Coronary artery (tissue), 2 donors: ENCODE measurements at regions not wholly inside any gene's neighbourhood (a gene's known extent, or its start where the extent isn't known, plus 50 kb on each side); places are given as distances from the start of the nearest gene placed in this dataset.

Source experiments
- DNase-seq: peaks from one replicate; pipeline ENCODE4 v3.0.0-alpha.2; 2017; ENCODE audit warnings: low spot score
- H3K27ac ChIP-seq, 2 donors: fragments of 200-600 bp; sonication (generic); one replicate each; pipeline ENCODE4 v1.5.1; 2016 to 2019
- H3K4me3 ChIP-seq: fragments of 200-600 bp; sonication (generic); 2 replicates; pipeline ENCODE4 v1.5.1; 2016; ENCODE audit warnings: mild to moderate bottlenecking, moderate library complexity
- TF ChIP-seq, protein P1 (sequence below): fragments of 200-600 bp; sonication (generic); IDR thresholded peaks from one replicate; pipeline ENCODE4 v1.5.1; 2019; ENCODE audit warnings: antibody characterized with exemption

DNA sequence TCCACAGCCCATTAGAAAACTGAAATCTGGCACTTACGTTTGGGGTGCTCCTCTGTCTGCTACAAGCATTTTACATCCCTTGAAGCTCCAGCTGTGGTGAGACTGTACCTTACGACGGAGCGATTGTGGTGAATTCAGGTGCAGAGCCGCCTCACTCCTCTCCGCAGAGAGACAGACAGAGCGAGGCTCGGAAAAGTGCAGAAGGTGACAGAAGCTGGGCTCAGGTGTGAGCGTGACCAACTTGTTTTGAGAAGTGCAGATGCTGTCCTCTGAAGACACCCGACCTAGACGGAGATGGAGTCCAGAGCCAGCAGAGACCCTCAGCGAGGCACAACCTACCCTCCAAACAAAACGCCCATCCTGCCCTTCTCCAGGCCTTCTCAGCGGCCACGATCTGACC is 196.5 kb downstream of the MED10 start:
- Histone ChIP-seq H3K27ac (no peak overlapping the region), H3K4me3 (no peak overlapping the region)
- TF ChIP-seq, protein P1, sequence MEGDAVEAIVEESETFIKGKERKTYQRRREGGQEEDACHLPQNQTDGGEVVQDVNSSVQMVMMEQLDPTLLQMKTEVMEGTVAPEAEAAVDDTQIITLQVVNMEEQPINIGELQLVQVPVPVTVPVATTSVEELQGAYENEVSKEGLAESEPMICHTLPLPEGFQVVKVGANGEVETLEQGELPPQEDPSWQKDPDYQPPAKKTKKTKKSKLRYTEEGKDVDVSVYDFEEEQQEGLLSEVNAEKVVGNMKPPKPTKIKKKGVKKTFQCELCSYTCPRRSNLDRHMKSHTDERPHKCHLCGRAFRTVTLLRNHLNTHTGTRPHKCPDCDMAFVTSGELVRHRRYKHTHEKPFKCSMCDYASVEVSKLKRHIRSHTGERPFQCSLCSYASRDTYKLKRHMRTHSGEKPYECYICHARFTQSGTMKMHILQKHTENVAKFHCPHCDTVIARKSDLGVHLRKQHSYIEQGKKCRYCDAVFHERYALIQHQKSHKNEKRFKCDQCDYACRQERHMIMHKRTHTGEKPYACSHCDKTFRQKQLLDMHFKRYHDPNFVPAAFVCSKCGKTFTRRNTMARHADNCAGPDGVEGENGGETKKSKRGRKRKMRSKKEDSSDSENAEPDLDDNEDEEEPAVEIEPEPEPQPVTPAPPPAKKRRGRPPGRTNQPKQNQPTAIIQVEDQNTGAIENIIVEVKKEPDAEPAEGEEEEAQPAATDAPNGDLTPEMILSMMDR, result no peak
- no peak for DNase-seq

DNA sequence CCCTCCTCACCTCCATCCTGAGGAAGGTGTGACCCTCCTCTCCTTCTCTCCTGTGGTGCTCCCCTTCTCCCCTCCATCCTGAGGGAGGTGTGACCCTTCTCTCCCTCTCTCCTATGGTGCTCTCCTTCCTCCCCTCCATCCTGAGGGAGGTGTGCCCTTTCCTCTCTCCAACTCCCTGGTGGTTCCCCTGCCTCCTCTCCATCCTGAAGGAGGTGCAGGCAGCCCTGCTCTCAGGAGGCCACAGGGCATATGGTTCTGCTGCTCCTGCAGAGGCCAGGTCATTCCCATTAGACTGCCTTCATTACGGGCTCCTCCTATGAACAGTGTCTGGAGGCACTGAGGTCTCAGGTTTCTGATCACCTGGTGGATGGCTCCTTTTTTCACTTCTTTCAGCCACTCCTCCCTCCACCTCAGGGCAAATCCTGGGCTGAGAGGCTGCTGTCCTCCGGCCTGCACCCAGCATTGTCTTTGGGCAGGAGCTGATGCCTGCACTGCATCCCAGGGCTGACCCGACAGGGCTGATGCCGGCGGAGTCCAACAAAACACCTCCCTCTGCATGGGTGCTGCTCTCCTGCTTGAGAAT is 197.1 kb downstream of the MED10 start:
- Histone ChIP-seq H3K27ac (no peak overlapping the region), H3K4me3 (no peak overlapping the region)
- TF ChIP-seq, protein P1, result no peak
- no peak for DNase-seq

DNA sequence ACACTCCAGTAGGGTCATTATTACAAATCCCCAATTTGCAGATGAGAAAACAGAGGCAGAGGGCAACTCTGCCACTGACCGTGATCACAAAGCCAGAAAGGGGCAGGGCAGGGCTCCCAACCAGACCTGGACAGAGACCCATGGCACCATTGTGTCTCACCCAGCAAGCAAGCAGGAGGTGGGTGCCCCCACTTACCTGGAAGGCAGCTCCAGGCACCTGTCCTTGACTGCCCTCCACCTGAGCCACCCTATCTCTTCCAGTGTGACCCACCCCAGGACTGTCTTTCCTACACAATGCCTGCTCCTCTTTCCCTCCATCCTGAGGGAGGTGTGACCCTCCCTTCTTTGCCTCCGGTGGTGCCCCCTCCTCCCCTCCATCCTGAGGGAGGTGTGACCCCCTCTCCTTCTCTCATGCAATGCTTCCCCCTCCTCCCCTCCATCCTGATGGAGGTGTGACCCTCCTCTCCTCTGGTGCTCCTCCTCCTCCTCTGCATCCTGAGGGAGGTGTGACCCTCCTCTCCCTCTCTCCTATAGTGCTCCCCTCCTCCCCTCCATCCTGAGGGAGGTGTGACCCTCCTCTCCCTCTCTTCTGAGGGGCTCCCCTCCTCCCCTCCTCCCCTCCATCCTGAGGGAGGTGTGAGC is 198.0 kb downstream of the MED10 start:
- H3K27ac ChIP-seq, result no peak overlapping the region

DNA sequence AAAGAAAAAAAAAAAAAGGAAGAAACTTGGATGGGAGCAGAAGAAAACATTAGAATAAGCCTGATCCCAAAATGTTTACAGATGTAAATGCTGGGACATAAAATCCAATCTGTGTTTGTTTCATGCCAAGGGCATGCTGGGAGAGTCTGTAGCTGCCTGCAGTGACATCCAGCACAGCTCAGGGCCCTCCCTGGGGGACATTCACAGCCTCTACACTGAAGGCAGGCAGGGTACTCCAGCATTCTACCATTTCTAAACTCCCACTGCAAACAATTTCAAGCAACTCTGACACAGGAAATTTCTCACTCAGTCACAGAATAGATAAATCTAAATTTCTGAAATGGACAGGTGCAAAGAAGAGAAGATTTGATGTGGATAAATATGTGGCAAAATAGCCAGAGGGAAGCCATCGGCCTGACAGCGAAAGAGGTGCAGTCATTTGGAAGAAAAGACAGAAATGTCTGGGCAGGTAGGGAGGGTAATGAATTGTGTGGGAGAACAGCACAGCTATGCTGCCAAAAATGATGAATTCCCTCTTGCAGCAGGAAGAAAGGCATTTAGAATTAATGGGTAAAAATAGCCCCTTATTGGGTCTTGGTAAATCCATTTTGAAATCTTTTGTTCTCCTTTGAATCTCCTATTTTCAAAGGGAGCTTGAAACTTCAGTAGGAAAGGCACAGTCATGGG is 199.4 kb downstream of the MED10 start:
- Histone ChIP-seq H3K4me3 (no peak overlapping the region), H3K27ac (no peak overlapping the region)
- TF ChIP-seq, protein P1, result no peak
- DNase-seq, result no peak

More for the DNA sequence above, 198.0 kb downstream of the MED10 start:
- DNase-seq, result no peak
- H3K4me3 ChIP-seq, result no peak overlapping the region
- TF ChIP-seq, protein P1, result no peak

DNA sequence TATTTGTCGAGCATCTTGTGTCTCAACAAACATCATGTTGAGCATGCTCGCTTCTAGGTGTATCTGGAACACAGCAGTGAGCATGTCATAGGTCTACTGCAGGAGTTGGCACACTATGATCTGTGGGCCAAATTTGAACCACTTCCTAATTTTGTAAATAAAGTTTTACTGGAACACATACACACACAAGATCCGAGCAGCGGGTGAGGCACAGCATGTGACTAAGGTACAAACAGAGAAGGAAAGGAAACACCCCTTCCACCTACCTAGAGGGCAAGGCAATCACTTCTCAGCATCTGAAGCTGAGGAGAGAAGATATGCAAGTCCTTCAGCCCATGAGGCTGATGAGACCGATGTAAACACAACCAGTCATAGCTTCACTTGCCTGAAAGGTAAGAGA is 200.4 kb downstream of the MED10 start:
- Histone ChIP-seq H3K27ac (no peak overlapping the region), H3K4me3 (no peak overlapping the region)
- TF ChIP-seq, protein P1, result no peak
- no peak for DNase-seq

DNA sequence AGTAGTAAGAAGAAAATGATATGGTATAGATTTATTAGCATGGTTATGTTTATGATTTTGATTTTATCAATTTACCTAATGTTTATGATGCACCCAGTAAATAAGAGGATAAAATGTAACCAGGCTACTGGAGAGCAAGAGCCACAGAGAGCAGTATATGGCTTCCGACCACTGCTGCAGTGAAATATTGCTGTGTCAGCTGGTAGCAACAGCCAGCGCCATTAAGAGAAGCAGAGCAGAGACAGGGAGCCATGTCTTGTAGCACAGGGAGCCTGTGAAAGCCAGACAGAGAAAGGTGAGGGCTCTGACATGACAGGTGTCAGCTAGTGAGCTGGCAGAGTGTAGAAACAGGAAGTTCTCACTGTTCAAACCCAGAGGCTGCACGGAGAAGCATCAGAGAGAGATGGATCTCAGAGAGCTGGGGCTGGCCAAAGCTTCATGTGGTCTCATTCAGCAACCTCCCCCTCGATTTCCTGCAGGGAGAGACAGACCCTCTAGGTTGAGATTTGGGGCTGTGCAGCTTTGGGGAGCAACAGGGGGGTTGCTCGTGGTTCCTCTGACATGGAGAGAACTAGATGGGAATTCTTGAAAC is 202.1 kb downstream of the MED10 start:
- no peak for DNase-seq
- TF ChIP-seq, protein P1, result no peak
- no peak overlapping the region for H3K4me3 ChIP-seq
- H3K27ac ChIP-seq, result no peak overlapping the region
